A673 (cell line): ENCODE measurements at regions not wholly inside any gene's neighbourhood (a gene's known extent, or its start where the extent isn't known, plus 50 kb on each side); places are given as distances from the start of the nearest gene placed in this dataset.

Source experiments
- BruUV-seq: library from RNA; stranded (reverse); fragments of 400-500 nt; replicated peaks from 2 replicates; lab custom pipeline; 2021; lab: Mats Ljungman, UMichigan
- CTCF ChIA-PET: fragments of 300-600 bp; sonication (Branson Sonifier 250); formaldehyde crosslinking; loops from one replicate; lab custom pipeline; 2022; ENCODE audit warnings: antibody characterized with exemption; lab: Charles Lee
- POLR2A ChIA-PET: fragments of 300-600 bp; sonication (Branson Sonifier 250); formaldehyde crosslinking; loops from one replicate; lab custom pipeline; 2022; ENCODE audit warnings: antibody characterized with exemption; ENCODE audit not compliant: low non-redundant PET; lab: Charles Lee
- DNase-seq: peaks from one replicate; pipeline ENCODE4 v3.0.0-alpha.2; 2015; ENCODE audit warnings: low spot score
- H3K27ac ChIP-seq: fragments of 200-600 bp; sonication (generic); 2 replicates; pipeline ENCODE4 v1.5.1; 2016; ENCODE audit warnings: mixed run types, low read depth, mild to moderate bottlenecking, mixed read lengths, antibody characterized with exemption, low read length; ENCODE audit not compliant: poor library complexity, severe bottlenecking
- H3K27me3 ChIP-seq: fragments of 200-600 bp; sonication (generic); replicated peaks from 2 replicates; pipeline ENCODE4 v1.6.1; 2017; ENCODE audit warnings: mixed run types, low read depth, mild to moderate bottlenecking, mixed read lengths, antibody characterized with exemption, low read length; ENCODE audit not compliant: insufficient read depth, poor library complexity
- H3K36me3 ChIP-seq: fragments of 200-600 bp; sonication (generic); 2 replicates; pipeline ENCODE4 v1.6.1; 2016; ENCODE audit warnings: mixed run types, mild to moderate bottlenecking, mixed read lengths, antibody characterized with exemption, low read length; ENCODE audit not compliant: insufficient read depth, poor library complexity, severe bottlenecking
- H3K4me1 ChIP-seq: fragments of 200-600 bp; sonication (generic); 2 replicates; pipeline ENCODE4 v1.6.1; 2017; ENCODE audit warnings: mixed run types, mild to moderate bottlenecking, mixed read lengths, antibody characterized with exemption, low read length; ENCODE audit not compliant: insufficient read depth, poor library complexity, severe bottlenecking
- H3K4me3 ChIP-seq: fragments of 200-600 bp; sonication (generic); 2 replicates; pipeline ENCODE4 v1.5.1; 2016; ENCODE audit warnings: low read depth, mixed run types, mild to moderate bottlenecking, mixed read lengths, low read length; ENCODE audit not compliant: poor library complexity, severe bottlenecking
- H3K9me3 ChIP-seq: fragments of 200-600 bp; sonication (generic); 2 replicates; pipeline ENCODE4 v1.6.1; 2016; ENCODE audit warnings: mixed run types, low read depth, mild to moderate bottlenecking, mixed read lengths, antibody characterized with exemption, low read length; ENCODE audit not compliant: poor library complexity, severe bottlenecking
- CTCF ChIP-seq: fragments of 300-800, 200-600 bp; sonication (generic); conservative IDR thresholded peaks from 2 replicates; pipeline ENCODE4 v1.5.1; 2017; ENCODE audit warnings: low read depth, mild to moderate bottlenecking, antibody characterized with exemption, low read length, moderate library complexity, mixed read lengths
- EZH2 ChIP-seq: fragments of 200-600 bp; sonication (generic); IDR thresholded peaks from 2 replicates; pipeline ENCODE4 v1.6.1; 2017; ENCODE audit warnings: borderline replicate concordance, low read depth, mild to moderate bottlenecking, mixed read lengths, antibody characterized with exemption, low read length; ENCODE audit not compliant: poor library complexity, severe bottlenecking
- intact Hi-C: fragments of 100-400 bp; cut with micrococcal nuclease; formaldehyde crosslinking; loops from one replicate; pipeline ENCODE4 v1.10.0; 2022; ENCODE audit not compliant: unreplicated experiment

GRCh38 chr1:222233444-222234158, 314.3 kb downstream of the HHIPL2 start:
- no peak overlapping the region for H3K4me3 ChIP-seq
- ChIA-PET POLR2A (no interaction called here), CTCF (no interaction called here)
- DNase-seq, result no peak
- H3K9me3 ChIP-seq, result no peaks in the 10 kb centered on the region
- no peaks in the 10 kb centered on the region for H3K36me3 ChIP-seq
- no TSS peak for BruUV-seq
- H3K4me1 ChIP-seq, result no peaks in the 10 kb centered on the region
- peaks cover 3% of the 10 kb centered on the region for H3K27me3 ChIP-seq
- no peak overlapping the region for H3K27ac ChIP-seq
- intact Hi-C loops, result no loop called here
- TF ChIP-seq EZH2 (no peak), CTCF (no peak)

- ChIA-PET CTCF (no interaction called here), POLR2A (no interaction called here)
- H3K27ac ChIP-seq, result no peak overlapping the region
- no peaks in the 10 kb centered on the region for H3K36me3 ChIP-seq
- no peak overlapping the region for H3K4me3 ChIP-seq
- H3K9me3 ChIP-seq, result no peaks in the 10 kb centered on the region
- no peaks in the 10 kb centered on the region for H3K4me1 ChIP-seq
- TF ChIP-seq CTCF, result no peak
- no peak for TF ChIP-seq EZH2
- no TSS peak for BruUV-seq
- no peak for DNase-seq
- no peaks in the 10 kb centered on the region for H3K27me3 ChIP-seq
- intact Hi-C loops, result no loop called here
These were observed 315.1 kb downstream of the HHIPL2 start for GRCh38 chr1:222232842-222233241.

GRCh38 chr1:222229672-222230312, 318.1 kb downstream of the HHIPL2 start:
- Histone ChIP-seq H3K4me3 (no peak overlapping the region), H3K9me3 (no peaks in the 10 kb centered on the region), H3K27ac (no peak overlapping the region), H3K36me3 (no peaks in the 10 kb centered on the region), H3K27me3 (no peaks in the 10 kb centered on the region), H3K4me1 (no peaks in the 10 kb centered on the region)
- no peak for DNase-seq
- ChIA-PET CTCF (no interaction called here), POLR2A (no interaction called here)
- intact Hi-C loops, result no loop called here
- TF ChIP-seq EZH2, result no peak
- no peak for TF ChIP-seq CTCF
- BruUV-seq, result no TSS peak
